ENCODE measurements at regions not wholly inside any gene's neighbourhood (a gene's known extent, or its start where the extent isn't known, plus 50 kb on each side); places are given as distances from the start of the nearest gene placed in this dataset.

GRCh38 chr10:43882711-43883110 is 234.0 kb upstream of the ZNF32 start:
- H3K4me2 ChIP-seq, result no peak overlapping the region
- TF ChIP-seq ESRRA (IDR thresholded peaks at IDR 0.05; ENCODE audit: borderline replicate concordance, low read length) (no peak), HMGXB4 (CRISPR knock-in tag; IDR thresholded peaks at IDR 0.05; ENCODE audit: borderline replicate concordance) (no peak), CHD4 (IDR thresholded peaks at IDR 0.05; ENCODE audit: borderline replicate concordance) (no peak), BCL3 (IDR thresholded peaks at IDR 0.05) (no peak), BHLHE40 (IDR thresholded peaks at IDR 0.05; ENCODE audit: low read depth, low read length) (no peak), CEBPB (IDR thresholded peaks at IDR 0.05) (no peak), PHF8 (IDR thresholded peaks at IDR 0.05; ENCODE audit: borderline replicate concordance, low read depth) (no peak), RFX5 (IDR thresholded peaks at IDR 0.05) (no peak), FOSL2 (IDR thresholded peaks at IDR 0.05) (no peak), FOSL2 (CRISPR knock-in tag; IDR thresholded peaks at IDR 0.05) (no peak), KDM1A (IDR thresholded peaks at IDR 0.05; ENCODE audit: low read depth) (no peak), HOXB5 (CRISPR knock-in tag; IDR thresholded peaks at IDR 0.05) (no peak), MAX (IDR thresholded peaks at IDR 0.05) (no peak)
- 5% methylated on average over 2 of the region's 2 CpGs for WGBS (ENCODE audit: missing lambda C conversion rate)
- no peak overlapping the region for H3K4me3 ChIP-seq
- no peak for FAIRE-seq
- H3K27ac ChIP-seq, result no peak overlapping the region
- ChIA-PET POLR2A (no interaction called here), CTCF (no interaction called here)
- H3K9me3 ChIP-seq, result peaks cover 4% of the 10 kb centered on the region; the same call in 2 of the 3 replicates
- no peaks in the 10 kb centered on the region for H3K4me1 ChIP-seq
- no peak for DNase-seq (ENCODE audit: low read depth in 1 of 2, low spot score in 1 of 2)
- no peak for ATAC-seq

- ATAC-seq (0 out of 6 replicates have a peak, but pooled peaks of 1 of the 2 experiments have one; percentile 43), FAIRE-seq (no peak), DNase-seq (ENCODE audit: low read depth in 1 of 2, low spot score in 1 of 2) (no peak)
- Histone ChIP-seq H3K27ac (no peak overlapping the region), H3K4me3 (no peak overlapping the region), H3K4me1 (no peaks in the 10 kb centered on the region), H3K9me3 (no peaks in the 10 kb centered on the region), H3K4me2 (no peak overlapping the region)
- TF ChIP-seq HDAC2 (IDR thresholded peaks at IDR 0.05), result no peak
- TF ChIP-seq ZC3H11A (IDR thresholded peaks at IDR 0.05), result no peak
- TF ChIP-seq MYC (IDR thresholded peaks at IDR 0.05; ENCODE audit: borderline replicate concordance, low read length), result no peak
- no peak for TF ChIP-seq MAZ (IDR thresholded peaks at IDR 0.05; ENCODE audit: borderline replicate concordance, low read depth, low read length)
- no peak for TF ChIP-seq PBX3 (IDR thresholded peaks at IDR 0.05)
- no peak for TF ChIP-seq BCL3 (IDR thresholded peaks at IDR 0.05)
- no peak for TF ChIP-seq PHF8 (IDR thresholded peaks at IDR 0.05; ENCODE audit: borderline replicate concordance, low read depth)
- no peak for TF ChIP-seq HES2 (IDR thresholded peaks at IDR 0.05)
- no peak for TF ChIP-seq JUN (IDR thresholded peaks at IDR 0.05)
- no peak for TF ChIP-seq FOXS1 (CRISPR knock-in tag; IDR thresholded peaks at IDR 0.05)
- TF ChIP-seq TFCP2L1 (CRISPR knock-in tag; IDR thresholded peaks at IDR 0.05), result no peak
- no peak for TF ChIP-seq JUNB (IDR thresholded peaks at IDR 0.05)
- no peak for TF ChIP-seq BHLHE40 (IDR thresholded peaks at IDR 0.05; ENCODE audit: low read depth, low read length)
- TF ChIP-seq RCOR1 (IDR thresholded peaks at IDR 0.05; ENCODE audit: low read depth, low read length), result no peak
- TF ChIP-seq POLR2A (IDR thresholded peaks at IDR 0.05; ENCODE audit: low read length), result no peak
- no peak for TF ChIP-seq CBX2 (IDR thresholded peaks at IDR 0.05; ENCODE audit: borderline replicate concordance, low read depth)
- 67% methylated on average over 2 of the region's 2 CpGs for WGBS (ENCODE audit: missing lambda C conversion rate)
- CTCF ChIA-PET, result no interaction called here
- POLR2A ChIA-PET, result no interaction called here
These were observed 233.0 kb upstream of the ZNF32 start for GRCh38 chr10:43881657-43882056.
